Panc1 (cell line): ENCODE measurements at regions not wholly inside any gene's neighbourhood (a gene's known extent, or its start where the extent isn't known, plus 50 kb on each side); places are given as distances from the start of the nearest gene placed in this dataset.

Source experiments
- ATAC-seq: fragments of 200-7000 bp; cut with Tn5 transposase; 2 replicates; pipeline ENCODE4 v1.9.1; 2020; ENCODE audit warnings: mild to moderate bottlenecking, moderate library complexity
- BruUV-seq: library from RNA; stranded (reverse); fragments of 400-500 nt; replicated peaks from 2 replicates; lab custom pipeline; 2021; lab: Mats Ljungman, UMichigan
- CTCF ChIA-PET: fragments of 300-600 bp; sonication (Branson Sonifier 250); formaldehyde crosslinking; loops from one replicate; lab custom pipeline; 2022; ENCODE audit warnings: antibody characterized with exemption; lab: Charles Lee
- POLR2A ChIA-PET: fragments of 300-600 bp; sonication (Branson Sonifier 250); formaldehyde crosslinking; loops from one replicate; lab custom pipeline; 2022; ENCODE audit warnings: antibody characterized with exemption; lab: Charles Lee
- DNase-seq: peaks from one replicate; pipeline ENCODE4 v3.0.0-alpha.2; 2010; ENCODE audit warnings: low read depth, low spot score
- H3K27ac ChIP-seq: 2 replicates; pipeline ENCODE4 v1.5.1; 2011; ENCODE audit warnings: mild to moderate bottlenecking, low read length, inconsistent platforms
- H3K27me3 ChIP-seq: fragments of 200-500 bp; sonication (Bioruptor generic); 2 replicates; pipeline ENCODE4 v1.6.0; 2014; ENCODE audit warnings: low read length, inconsistent platforms; ENCODE audit not compliant: control insufficient read depth, insufficient read depth
- H3K36me3 ChIP-seq: fragments of 200-500 bp; sonication (Bioruptor generic); 2 replicates; pipeline ENCODE4 v1.5.1; 2014; ENCODE audit warnings: inconsistent platforms, mild to moderate bottlenecking, low read length, moderate library complexity; ENCODE audit not compliant: control insufficient read depth, insufficient read depth
- H3K4me1 ChIP-seq: 2 replicates; pipeline ENCODE4 v1.5.1; 2011; ENCODE audit warnings: inconsistent platforms, mild to moderate bottlenecking, low read length, moderate library complexity; ENCODE audit not compliant: control insufficient read depth, insufficient read depth
- H3K4me3 ChIP-seq, 2 experiments: 2 replicates each; pipeline ENCODE4 v1.5.1; 2011 to 2012; ENCODE audit warnings: low read depth in 2 of 2, low read length in 2 of 2, mild to moderate bottlenecking in 2 of 2, inconsistent platforms in 1 of 2, moderate library complexity in 1 of 2
- H3K9me3 ChIP-seq: fragments of 200-500 bp; sonication (Bioruptor generic); 2 replicates; pipeline ENCODE4 v1.5.1; 2014; ENCODE audit warnings: low read depth, mild to moderate bottlenecking, inconsistent platforms, low read length, moderate library complexity; ENCODE audit not compliant: control insufficient read depth, insufficient read depth
- POLR2AphosphoS5 ChIP-seq: IDR thresholded peaks from 2 replicates; pipeline ENCODE4 v1.6.1; 2012; ENCODE audit warnings: mild to moderate bottlenecking, low read depth, low read length, moderate library complexity
- REST ChIP-seq, 2 experiments: IDR thresholded peaks; 2 replicates each; pipeline ENCODE4 v1.6.1; 2011 to 2012; ENCODE audit warnings: low read depth in 2 of 2, control low read depth in 1 of 2, low read length in 1 of 2, mild to moderate bottlenecking in 1 of 2, moderate library complexity in 1 of 2; ENCODE audit not compliant: insufficient read depth in 1 of 2
- SIN3A ChIP-seq: IDR thresholded peaks from 2 replicates; pipeline ENCODE4 v1.6.1; 2012; ENCODE audit warnings: low read depth, mild to moderate bottlenecking, low read length, moderate library complexity, borderline replicate concordance; ENCODE audit not compliant: insufficient read depth
- TCF7L2 ChIP-seq: IDR thresholded peaks from 2 replicates; pipeline ENCODE4 v1.6.1; 2011; ENCODE audit warnings: mild to moderate bottlenecking, low read depth, low read length, inconsistent platforms
- in situ Hi-C: cut with HindIII; loops from 2 replicates; pipeline ENCODE4 v1.10.0; 2016; ENCODE audit warnings: low sequenced_read_pairs, low pct_unique_long_range_greater_than_20kb
- intact Hi-C: fragments of 100-400 bp; cut with micrococcal nuclease; formaldehyde crosslinking; loops from one replicate; pipeline ENCODE4 v1.10.0; 2022; ENCODE audit not compliant: unreplicated experiment
- TF ChIP-seq, protein P1 (sequence below): fragments of 450-650 bp; IDR thresholded peaks from 2 replicates; pipeline ENCODE4 v1.5.1; 2017; ENCODE audit warnings: mild to moderate bottlenecking

DNA sequence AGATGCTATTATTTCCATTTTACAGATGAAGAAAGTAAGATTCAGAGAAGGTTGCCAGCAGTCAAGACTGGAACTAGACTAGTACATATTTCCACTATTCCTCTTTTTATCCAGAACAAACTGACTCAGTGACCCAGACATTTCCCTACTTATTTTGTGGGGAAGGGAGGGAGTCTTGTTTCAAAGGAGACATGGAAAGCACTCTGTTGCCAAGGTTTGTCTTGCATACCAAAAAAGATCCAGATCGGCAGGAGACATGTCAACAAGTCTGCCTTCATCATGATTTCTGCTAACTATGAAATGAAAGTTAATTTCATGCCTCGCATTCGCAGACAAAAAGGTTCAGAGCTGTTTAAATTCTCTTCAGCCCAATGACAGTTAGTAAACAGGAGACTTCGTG, 328.3 kb downstream of the DHX15 start:
- CTCF ChIA-PET = no interaction called here
- in situ Hi-C loops = no loop called here
- H3K4me1 ChIP-seq = no peaks in the 10 kb centered on the region

GRCh38 chr4:24252121-24252520, 332.2 kb downstream of the DHX15 start:
- ChIA-PET CTCF (no interaction called here), POLR2A (no interaction called here)
- BruUV-seq = no TSS peak
- DNase-seq (no peak), ATAC-seq (no peak)
- in situ Hi-C loops (no loop called here), intact Hi-C loops (no loop called here)
- H3K36me3 ChIP-seq = no peaks in the 10 kb centered on the region
- H3K4me3 ChIP-seq = no peak overlapping the region
- no peaks in the 10 kb centered on the region for H3K27me3 ChIP-seq
- H3K9me3 ChIP-seq = no peaks in the 10 kb centered on the region
- no peaks in the 10 kb centered on the region for H3K4me1 ChIP-seq
- no peak overlapping the region for H3K27ac ChIP-seq
- TF ChIP-seq POLR2AphosphoS5 (no peak), REST (IDR thresholded peaks at IDR 0.05; ENCODE audit: insufficient read depth in 1 of 2, low read depth in 2 of 2, low read length in 1 of 2) (no peak), SIN3A (no peak), TCF7L2 (no peak)
- TF ChIP-seq, protein P1, sequence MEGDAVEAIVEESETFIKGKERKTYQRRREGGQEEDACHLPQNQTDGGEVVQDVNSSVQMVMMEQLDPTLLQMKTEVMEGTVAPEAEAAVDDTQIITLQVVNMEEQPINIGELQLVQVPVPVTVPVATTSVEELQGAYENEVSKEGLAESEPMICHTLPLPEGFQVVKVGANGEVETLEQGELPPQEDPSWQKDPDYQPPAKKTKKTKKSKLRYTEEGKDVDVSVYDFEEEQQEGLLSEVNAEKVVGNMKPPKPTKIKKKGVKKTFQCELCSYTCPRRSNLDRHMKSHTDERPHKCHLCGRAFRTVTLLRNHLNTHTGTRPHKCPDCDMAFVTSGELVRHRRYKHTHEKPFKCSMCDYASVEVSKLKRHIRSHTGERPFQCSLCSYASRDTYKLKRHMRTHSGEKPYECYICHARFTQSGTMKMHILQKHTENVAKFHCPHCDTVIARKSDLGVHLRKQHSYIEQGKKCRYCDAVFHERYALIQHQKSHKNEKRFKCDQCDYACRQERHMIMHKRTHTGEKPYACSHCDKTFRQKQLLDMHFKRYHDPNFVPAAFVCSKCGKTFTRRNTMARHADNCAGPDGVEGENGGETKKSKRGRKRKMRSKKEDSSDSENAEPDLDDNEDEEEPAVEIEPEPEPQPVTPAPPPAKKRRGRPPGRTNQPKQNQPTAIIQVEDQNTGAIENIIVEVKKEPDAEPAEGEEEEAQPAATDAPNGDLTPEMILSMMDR = no peak

More for the DNA sequence above, 328.3 kb downstream of the DHX15 start:
- intact Hi-C loops = no loop called here
- POLR2A ChIA-PET = no interaction called here
- no peaks in the 10 kb centered on the region for H3K27me3 ChIP-seq
- no TSS peak for BruUV-seq
- no peak overlapping the region for H3K4me3 ChIP-seq
- no peaks in the 10 kb centered on the region for H3K9me3 ChIP-seq
- ATAC-seq = no peak
- H3K27ac ChIP-seq = no peak overlapping the region
- DNase-seq = no peak
- no peaks in the 10 kb centered on the region for H3K36me3 ChIP-seq
- no peak for TF ChIP-seq POLR2AphosphoS5
- TF ChIP-seq SIN3A = no peak
- TF ChIP-seq, protein P1 = no peak
- no peak for TF ChIP-seq TCF7L2
- no peak for TF ChIP-seq REST (IDR thresholded peaks at IDR 0.05; ENCODE audit: insufficient read depth in 1 of 2, low read depth in 2 of 2, low read length in 1 of 2)
